HepG2 (cell line): ENCODE measurements at regions not wholly inside any gene's neighbourhood (a gene's known extent, or its start where the extent isn't known, plus 50 kb on each side); places are given as distances from the start of the nearest gene placed in this dataset.

Experiments
- CSRNP2 ChIP-seq: sonication (generic); formaldehyde crosslinking; conservative IDR thresholded peaks from 2 replicates; pipeline ENCODE4 v1.8.0; 2022; ENCODE audit warnings: low read depth, missing genetic modification reagents
- DRAP1 ChIP-seq: IDR thresholded peaks from 2 replicates; pipeline ENCODE4 v1.6.1; 2016; ENCODE audit warnings: missing genetic modification reagents, missing compliant biosample characterization
- NFE2 ChIP-seq: sonication (generic); formaldehyde crosslinking; IDR thresholded peaks from 2 replicates; pipeline ENCODE4 v1.4.0; 2020; ENCODE audit warnings: missing genetic modification reagents
- ZNF646 ChIP-seq: sonication (generic); formaldehyde crosslinking; IDR thresholded peaks from 2 replicates; pipeline ENCODE4 v1.9.0; 2021; ENCODE audit warnings: mild to moderate bottlenecking, missing genetic modification reagents
- ZNF850 ChIP-seq: sonication (generic); formaldehyde crosslinking; conservative IDR thresholded peaks from 2 replicates; pipeline ENCODE4 v1.9.0; 2021; ENCODE audit warnings: mild to moderate bottlenecking, missing genetic modification reagents
- ZNF878 ChIP-seq: sonication (generic); formaldehyde crosslinking; IDR thresholded peaks from 2 replicates; pipeline ENCODE4 v1.8.1; 2023; ENCODE audit warnings: mild to moderate bottlenecking, missing genetic modification reagents, moderate library complexity
- TF ChIP-seq, protein P1 (sequence below): IDR thresholded peaks from 2 replicates; pipeline ENCODE4 v1.6.1; 2016; ENCODE audit warnings: low read depth, control low read depth

GRCh38 chr6:41445261-41445660 lies 100.9 kb upstream of the FOXP4 start (continued):
- TF ChIP-seq NFE2 (CRISPR knock-in tag), result no peak
- TF ChIP-seq, protein P1, sequence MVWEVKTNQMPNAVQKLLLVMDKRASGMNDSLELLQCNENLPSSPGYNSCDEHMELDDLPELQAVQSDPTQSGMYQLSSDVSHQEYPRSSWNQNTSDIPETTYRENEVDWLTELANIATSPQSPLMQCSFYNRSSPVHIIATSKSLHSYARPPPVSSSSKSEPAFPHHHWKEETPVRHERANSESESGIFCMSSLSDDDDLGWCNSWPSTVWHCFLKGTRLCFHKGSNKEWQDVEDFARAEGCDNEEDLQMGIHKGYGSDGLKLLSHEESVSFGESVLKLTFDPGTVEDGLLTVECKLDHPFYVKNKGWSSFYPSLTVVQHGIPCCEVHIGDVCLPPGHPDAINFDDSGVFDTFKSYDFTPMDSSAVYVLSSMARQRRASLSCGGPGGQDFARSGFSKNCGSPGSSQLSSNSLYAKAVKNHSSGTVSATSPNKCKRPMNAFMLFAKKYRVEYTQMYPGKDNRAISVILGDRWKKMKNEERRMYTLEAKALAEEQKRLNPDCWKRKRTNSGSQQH, result no peak
- no peak for TF ChIP-seq DRAP1
- no peak for TF ChIP-seq ZNF850 (CRISPR knock-in tag)
- TF ChIP-seq ZNF878, result no peak
- no peak for TF ChIP-seq CSRNP2 (CRISPR knock-in tag)
- TF ChIP-seq ZNF646, result no peak
